ENCODE measurements at regions not wholly inside any gene's neighbourhood (a gene's known extent, or its start where the extent isn't known, plus 50 kb on each side); places are given as distances from the start of the nearest gene placed in this dataset.
"Not testable (repeated sequence)": the region's sequence is repeated elsewhere in the genome, so short reads cannot be mapped to it uniquely, and the experiment has no call there.

- DNase-seq (ENCODE audit: low read depth in 4 of 4, low spot score in 3 of 4) = no peak
These were observed 207.2 kb upstream of the ECI2 start for GRCh38 chr6:4342407-4343137.

- DNase-seq (ENCODE audit: low read depth in 4 of 4, low spot score in 3 of 4) = no peak
These were observed 205.9 kb upstream of the ECI2 start for GRCh38 chr6:4341078-4341797.

- DNase-seq (ENCODE audit: low read depth in 4 of 4, low spot score in 3 of 4) = no peak
These were observed 205.2 kb upstream of the ECI2 start for GRCh38 chr6:4340544-4340943.

- DNase-seq (ENCODE audit: low read depth in 4 of 4, low spot score in 3 of 4) = no peak
These were observed 203.5 kb upstream of the ECI2 start for GRCh38 chr6:4338884-4339283.

- DNase-seq (ENCODE audit: low read depth in 4 of 4, low spot score in 3 of 4) = no peak
These were observed 201.5 kb upstream of the ECI2 start for GRCh38 chr6:4336778-4337442.

- DNase-seq (ENCODE audit: low read depth in 4 of 4, low spot score in 3 of 4) = no peak
These were observed 200.7 kb upstream of the ECI2 start for GRCh38 chr6:4336084-4336483.

- DNase-seq (ENCODE audit: low read depth in 4 of 4, low spot score in 3 of 4) = not testable (repeated sequence)
These were observed 198.9 kb upstream of the ECI2 start for GRCh38 chr6:4334158-4334740.

- DNase-seq (ENCODE audit: low read depth in 4 of 4, low spot score in 3 of 4) = no peak
These were observed 192.5 kb upstream of the ECI2 start for GRCh38 chr6:4327841-4328240.

- no peak for DNase-seq (ENCODE audit: low read depth in 4 of 4, low spot score in 3 of 4)
These were observed 189.4 kb upstream of the ECI2 start for GRCh38 chr6:4324746-4325145.

GRCh38 chr6:4323322-4323721, 187.9 kb upstream of the ECI2 start:
- DNase-seq (ENCODE audit: low read depth in 4 of 4, low spot score in 3 of 4) = no peak

- no peak for DNase-seq (ENCODE audit: low read depth in 4 of 4, low spot score in 3 of 4)
These were observed 187.5 kb upstream of the ECI2 start for GRCh38 chr6:4322846-4323309.

GRCh38 chr6:4322134-4322845, 186.9 kb upstream of the ECI2 start:
- DNase-seq (ENCODE audit: low read depth in 4 of 4, low spot score in 3 of 4) = no peak

GRCh38 chr6:4320860-4321259, 185.5 kb upstream of the ECI2 start:
- no peak for DNase-seq (ENCODE audit: low read depth in 4 of 4, low spot score in 3 of 4)

GRCh38 chr6:4319981-4320683, 184.8 kb upstream of the ECI2 start:
- DNase-seq (ENCODE audit: low read depth in 4 of 4, low spot score in 3 of 4) = peak in 1 of 4 donors; percentile 12

GRCh38 chr6:4318321-4318720, 182.9 kb upstream of the ECI2 start:
- no peak for DNase-seq (ENCODE audit: low read depth in 4 of 4, low spot score in 3 of 4)

- DNase-seq (ENCODE audit: low read depth in 4 of 4, low spot score in 3 of 4) = peak; percentile 26 to 43 (median 38)
These were observed 181.6 kb upstream of the ECI2 start for GRCh38 chr6:4316867-4317400.

GRCh38 chr6:4314201-4314707, 178.9 kb upstream of the ECI2 start:
- no peak for DNase-seq (ENCODE audit: low read depth in 4 of 4, low spot score in 3 of 4)

GRCh38 chr6:4313044-4313686, 177.8 kb upstream of the ECI2 start:
- no peak for DNase-seq (ENCODE audit: low read depth in 4 of 4, low spot score in 3 of 4)
